PC-9 (cell line): ENCODE measurements at regions not wholly inside any gene's neighbourhood (a gene's known extent, or its start where the extent isn't known, plus 50 kb on each side); places are given as distances from the start of the nearest gene placed in this dataset.

Source experiments
- EZH2 ChIP-seq: fragments of 200-600 bp; sonication (generic); IDR thresholded peaks from 2 replicates; pipeline ENCODE4 v1.8.0; 2017; ENCODE audit warnings: antibody characterized with exemption, low read depth
- TF ChIP-seq, protein P1 (sequence below): fragments of 200-600 bp; sonication (generic); conservative IDR thresholded peaks from 2 replicates; pipeline ENCODE4 v1.6.1; 2017; ENCODE audit warnings: mixed run types, antibody characterized with exemption, mild to moderate bottlenecking, moderate library complexity

GRCh38 chr9:78533500-78533899, 236.6 kb downstream of the PSAT1 start:
- TF ChIP-seq, protein P1, sequence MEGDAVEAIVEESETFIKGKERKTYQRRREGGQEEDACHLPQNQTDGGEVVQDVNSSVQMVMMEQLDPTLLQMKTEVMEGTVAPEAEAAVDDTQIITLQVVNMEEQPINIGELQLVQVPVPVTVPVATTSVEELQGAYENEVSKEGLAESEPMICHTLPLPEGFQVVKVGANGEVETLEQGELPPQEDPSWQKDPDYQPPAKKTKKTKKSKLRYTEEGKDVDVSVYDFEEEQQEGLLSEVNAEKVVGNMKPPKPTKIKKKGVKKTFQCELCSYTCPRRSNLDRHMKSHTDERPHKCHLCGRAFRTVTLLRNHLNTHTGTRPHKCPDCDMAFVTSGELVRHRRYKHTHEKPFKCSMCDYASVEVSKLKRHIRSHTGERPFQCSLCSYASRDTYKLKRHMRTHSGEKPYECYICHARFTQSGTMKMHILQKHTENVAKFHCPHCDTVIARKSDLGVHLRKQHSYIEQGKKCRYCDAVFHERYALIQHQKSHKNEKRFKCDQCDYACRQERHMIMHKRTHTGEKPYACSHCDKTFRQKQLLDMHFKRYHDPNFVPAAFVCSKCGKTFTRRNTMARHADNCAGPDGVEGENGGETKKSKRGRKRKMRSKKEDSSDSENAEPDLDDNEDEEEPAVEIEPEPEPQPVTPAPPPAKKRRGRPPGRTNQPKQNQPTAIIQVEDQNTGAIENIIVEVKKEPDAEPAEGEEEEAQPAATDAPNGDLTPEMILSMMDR, result no peak
- no peak for TF ChIP-seq EZH2
